K562 (cell line): ENCODE measurements at regions not wholly inside any gene's neighbourhood (a gene's known extent, or its start where the extent isn't known, plus 50 kb on each side); places are given as distances from the start of the nearest gene placed in this dataset.

Experiments used
- CREB3L1 ChIP-seq: fragments of 450-650 bp; IDR thresholded peaks from 2 replicates; pipeline ENCODE4 v1.6.1; 2014; ENCODE audit warnings: low read depth, mild to moderate bottlenecking, moderate library complexity, borderline replicate concordance
- EHMT2 ChIP-seq: fragments of 450-650 bp; IDR thresholded peaks from 2 replicates; pipeline ENCODE4 v1.6.1; 2018; ENCODE audit warnings: antibody characterized with exemption
- ELK1 ChIP-seq: sonication (generic); formaldehyde crosslinking; IDR thresholded peaks from 2 replicates; pipeline ENCODE4 v1.8.1; 2022; ENCODE audit warnings: missing genetic modification reagents
- EP400 ChIP-seq: fragments of 450-650 bp; IDR thresholded peaks from 2 replicates; pipeline ENCODE4 v1.6.1; 2017; ENCODE audit warnings: antibody characterized with exemption, mild to moderate bottlenecking, moderate library complexity
- ERF ChIP-seq: fragments of 450-650 bp; formaldehyde crosslinking; IDR thresholded peaks from 2 replicates; pipeline ENCODE4 v1.4.0; 2020; ENCODE audit warnings: mild to moderate bottlenecking, mixed read lengths
- HINFP ChIP-seq: fragments of 450-650 bp; conservative IDR thresholded peaks from 2 replicates; pipeline ENCODE4 v1.6.1; 2016; ENCODE audit warnings: missing genetic modification characterization, low read depth, mild to moderate bottlenecking, control low read depth, missing compliant biosample characterization
- HMGXB4 ChIP-seq: sonication (generic); formaldehyde crosslinking; IDR thresholded peaks from 2 replicates; pipeline ENCODE4 v1.8.1; 2023; ENCODE audit warnings: mild to moderate bottlenecking, missing genetic modification reagents
- IFI16 ChIP-seq: fragments of 250-450 bp; sonication (Bioruptor Pico); IDR thresholded peaks from 2 replicates; pipeline ENCODE4 v2.1.2; 2022; ENCODE audit warnings: mild to moderate bottlenecking, inconsistent platforms
- STAT5A ChIP-seq: IDR thresholded peaks from 2 replicates; pipeline ENCODE4 v1.6.1; 2012; ENCODE audit warnings: low read length, inconsistent platforms, borderline replicate concordance
- ZNF77 ChIP-seq: fragments of 250-450 bp; sonication (Bioruptor Pico); IDR thresholded peaks from 2 replicates; pipeline ENCODE4 v1.5.0; 2020
- TF ChIP-seq, protein P1 (sequence below): fragments of 450-650 bp; IDR thresholded peaks from one replicate; pipeline ENCODE4 v1.6.1; 2018; ENCODE audit warnings: mild to moderate bottlenecking, moderate library complexity; ENCODE audit not compliant: partially characterized antibody

DNA sequence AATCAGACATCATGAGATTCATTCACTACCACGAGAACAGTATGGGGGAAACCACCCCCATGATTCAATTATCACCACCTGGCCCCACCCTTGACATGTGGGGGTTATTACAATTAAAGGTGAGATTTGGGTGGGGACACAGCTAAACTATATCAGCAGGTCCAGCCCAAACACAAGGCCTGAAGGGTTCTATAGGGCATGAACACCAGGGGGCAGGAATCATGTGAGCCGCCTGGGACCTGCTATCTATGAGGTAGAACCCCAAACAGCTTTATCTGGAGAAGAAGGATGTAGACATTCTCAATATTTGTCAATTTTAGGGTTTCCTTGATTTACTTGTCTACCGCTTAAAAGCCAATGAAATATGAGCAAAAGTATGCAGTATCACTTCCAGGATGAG is 294.9 kb upstream of the DEPDC1 start (continued):
- TF ChIP-seq ELK1 (CRISPR knock-in tag) (no peak), CREB3L1 (no peak), HMGXB4 (no peak), IFI16 (CRISPR knock-in tag) (no peak), ZNF77 (CRISPR knock-in tag) (no peak), EHMT2 (no peak), ERF (CRISPR knock-in tag) (no peak), EP400 (no peak), HINFP (tag) (no peak), STAT5A (no peak)
- TF ChIP-seq, protein P1, sequence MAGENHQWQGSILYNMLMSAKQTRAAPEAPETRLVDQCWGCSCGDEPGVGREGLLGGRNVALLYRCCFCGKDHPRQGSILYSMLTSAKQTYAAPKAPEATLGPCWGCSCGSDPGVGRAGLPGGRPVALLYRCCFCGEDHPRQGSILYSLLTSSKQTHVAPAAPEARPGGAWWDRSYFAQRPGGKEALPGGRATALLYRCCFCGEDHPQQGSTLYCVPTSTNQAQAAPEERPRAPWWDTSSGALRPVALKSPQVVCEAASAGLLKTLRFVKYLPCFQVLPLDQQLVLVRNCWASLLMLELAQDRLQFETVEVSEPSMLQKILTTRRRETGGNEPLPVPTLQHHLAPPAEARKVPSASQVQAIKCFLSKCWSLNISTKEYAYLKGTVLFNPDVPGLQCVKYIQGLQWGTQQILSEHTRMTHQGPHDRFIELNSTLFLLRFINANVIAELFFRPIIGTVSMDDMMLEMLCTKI: no peak
